Hematopoietic multipotent progenitor cell treated with erythropoietin and hydrocortisone succinate and interleukin-3 and kit ligand, for 4 days (in vitro differentiated cells): ENCODE measurements at regions not wholly inside any gene's neighbourhood (a gene's known extent, or its start where the extent isn't known, plus 50 kb on each side); places are given as distances from the start of the nearest gene placed in this dataset.
"Not testable (repeated sequence)": the region's sequence is repeated elsewhere in the genome, so short reads cannot be mapped to it uniquely, and the experiment has no call there.

Experiments
- DNase-seq: peaks from one replicate; pipeline ENCODE4 v3.0.0-alpha.2; 2015

DNA sequence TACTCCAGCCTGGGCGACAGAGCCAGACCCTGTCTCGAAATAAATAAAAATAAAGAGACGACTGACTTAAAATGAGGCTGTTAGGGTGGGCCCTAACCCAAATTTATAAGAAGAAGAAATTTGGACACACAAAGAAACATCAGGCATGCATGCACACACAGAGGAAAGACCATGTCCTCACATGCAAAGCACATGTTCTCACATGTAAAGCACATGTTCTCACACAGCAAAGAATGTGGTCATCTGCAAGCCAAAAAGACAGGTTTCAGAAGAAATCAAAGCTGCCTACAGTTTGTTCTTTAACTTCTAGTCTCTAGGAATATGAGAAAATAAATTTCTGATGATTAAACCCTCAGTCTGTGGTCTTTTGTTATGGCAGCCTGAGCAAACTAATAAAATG is 132.3 kb upstream of the CRIM1 start:
- DNase-seq = no peak

DNA sequence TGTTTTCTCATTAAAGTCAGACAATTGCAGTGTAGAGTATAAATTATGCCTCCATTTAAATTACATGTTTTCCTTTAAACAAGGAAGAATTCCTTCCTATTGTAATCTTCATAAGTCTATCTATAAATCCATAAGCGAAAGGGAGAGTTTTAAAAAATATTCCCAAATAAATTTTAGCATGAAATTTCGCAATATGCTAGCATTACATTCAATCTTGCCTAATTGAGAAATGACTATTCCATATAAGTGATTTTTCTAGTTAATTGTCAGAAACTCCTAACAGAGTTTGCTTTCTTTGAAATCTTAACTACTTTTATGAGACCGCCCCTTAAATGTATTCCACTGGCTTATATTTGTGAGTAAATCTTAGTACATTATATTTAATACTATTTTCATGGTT is 133.1 kb upstream of the CRIM1 start:
- DNase-seq = no peak

DNA sequence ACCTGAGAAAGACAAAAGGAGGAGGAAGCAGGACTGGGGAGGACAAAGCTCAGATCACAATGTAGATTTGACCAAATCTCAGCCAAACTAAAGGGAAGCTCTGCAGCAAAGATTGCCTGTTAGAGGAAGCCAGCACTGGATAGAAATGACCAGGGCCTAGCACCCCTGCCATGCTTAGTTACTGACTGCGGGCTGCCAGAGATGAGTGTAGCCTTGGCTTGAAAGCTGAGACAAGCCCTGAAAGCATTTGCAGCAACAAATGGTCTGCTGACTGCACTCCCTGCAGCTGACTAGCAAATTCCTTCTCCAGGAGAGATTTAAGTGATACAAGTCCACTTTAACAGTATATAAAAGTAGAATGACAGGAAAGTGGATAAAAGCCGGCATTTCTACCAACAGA is 140.9 kb upstream of the CRIM1 start:
- DNase-seq = no peak

DNA sequence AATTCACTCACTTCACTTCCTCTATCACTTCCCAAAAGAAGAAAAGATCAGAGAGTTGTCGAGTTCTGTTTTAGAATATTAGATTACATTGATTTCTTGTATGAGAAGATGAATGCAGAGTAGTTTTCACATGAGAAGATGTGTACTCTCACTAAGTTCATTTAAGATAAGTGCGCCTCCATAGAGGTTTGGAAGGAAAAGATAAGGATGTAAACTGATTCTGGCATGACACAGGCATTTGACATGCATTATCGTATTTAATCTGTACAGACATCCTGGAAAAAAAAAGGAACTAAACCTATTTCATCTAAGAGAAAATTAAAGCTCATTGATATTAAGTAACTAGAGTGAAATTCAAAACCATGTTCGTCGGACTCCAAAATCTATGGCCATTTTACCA is 152.2 kb upstream of the CRIM1 start:
- DNase-seq = peak; percentile 67

DNA sequence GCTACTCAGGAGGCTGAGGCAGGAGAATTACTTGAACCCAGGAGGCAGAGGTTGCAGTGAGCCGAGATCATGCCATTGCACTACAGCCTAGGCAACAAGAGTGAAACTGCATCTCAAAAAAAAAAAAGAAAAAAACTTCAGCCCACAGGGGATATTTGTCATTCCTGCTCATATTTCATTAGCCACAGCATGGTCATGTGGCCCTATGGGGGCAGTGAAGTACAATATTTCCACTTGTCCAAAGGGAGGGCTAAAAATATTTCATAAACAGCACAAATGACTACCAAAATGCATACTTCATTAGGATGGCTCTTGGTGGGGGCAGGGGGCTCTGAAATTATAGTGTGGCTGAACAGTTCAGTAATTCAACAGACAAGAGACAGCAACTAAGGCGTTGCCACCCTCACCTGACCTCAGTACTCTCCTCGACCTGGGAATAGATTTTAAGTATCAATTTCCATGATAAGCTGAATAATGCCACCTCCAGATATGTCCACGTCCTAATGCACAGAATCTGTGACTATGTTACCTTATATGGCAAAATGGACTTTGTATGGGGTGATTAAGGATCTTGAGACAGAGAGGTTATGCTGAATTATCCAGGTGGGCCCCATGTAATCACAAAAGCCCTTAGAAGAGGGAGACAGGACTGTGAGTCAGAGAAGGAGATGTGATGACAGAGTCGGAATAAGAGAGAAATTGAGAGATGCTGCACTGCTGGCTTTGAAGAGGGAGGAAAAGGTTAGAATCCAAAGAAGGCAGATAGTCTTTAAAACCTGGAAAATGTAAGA is 158.2 kb upstream of the CRIM1 start:
- no peak for DNase-seq

DNA sequence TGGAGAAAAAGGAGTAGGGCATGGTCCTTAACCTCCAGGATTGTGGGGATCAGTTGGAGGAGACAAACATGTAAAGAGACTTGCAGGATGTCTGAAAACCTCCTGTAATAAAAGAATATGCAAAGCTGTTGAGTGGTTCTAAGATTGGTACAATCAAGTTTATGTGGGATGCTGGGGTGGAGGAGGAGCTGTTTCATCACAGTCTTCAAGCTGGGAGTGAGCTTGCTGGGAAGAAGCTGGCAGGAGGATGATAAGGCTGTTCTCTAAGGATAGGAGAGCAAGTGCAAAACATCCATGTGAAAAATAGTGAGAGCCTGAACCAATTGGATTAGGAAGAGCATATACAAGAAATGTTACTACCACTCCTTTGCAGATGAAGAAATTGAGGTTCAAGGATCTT is 161.9 kb upstream of the CRIM1 start:
- no peak for DNase-seq

DNA sequence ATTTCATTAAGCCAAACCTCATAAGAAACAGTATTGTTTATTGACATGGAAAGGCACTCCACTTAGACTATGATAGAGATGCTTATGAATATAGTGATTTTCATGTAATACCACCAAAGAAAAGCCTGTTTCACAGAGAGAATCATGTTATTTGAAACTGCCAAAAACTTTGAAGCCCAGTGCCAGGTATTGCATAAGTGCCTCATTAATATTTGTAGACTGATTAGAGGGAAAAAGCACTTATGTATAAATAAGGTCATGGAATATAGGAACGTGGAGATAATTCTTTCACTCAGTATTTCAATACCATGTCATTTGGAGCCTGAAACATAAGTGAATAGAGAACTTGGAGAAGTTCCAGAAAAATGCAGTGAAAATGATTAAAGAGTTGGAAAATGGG is 162.6 kb upstream of the CRIM1 start:
- no peak for DNase-seq

DNA sequence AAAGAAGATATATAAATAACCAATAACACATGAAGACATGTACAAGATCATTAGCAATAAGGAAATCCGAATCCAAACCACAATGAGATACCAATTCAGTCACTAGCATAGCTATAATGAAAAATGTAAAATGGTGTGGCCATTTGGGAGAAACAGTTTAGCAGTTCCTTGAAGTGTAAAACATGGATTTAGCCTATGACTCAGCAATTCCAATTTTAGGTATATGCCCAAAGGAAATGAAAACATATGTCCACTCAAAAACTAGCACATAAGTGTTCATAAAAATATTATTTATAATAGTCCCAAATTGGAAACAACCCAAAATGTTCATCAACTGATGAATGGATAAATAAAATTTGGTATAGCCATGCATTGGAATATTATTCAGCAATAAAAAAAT is 165.5 kb upstream of the CRIM1 start:
- DNase-seq = no peak

DNA sequence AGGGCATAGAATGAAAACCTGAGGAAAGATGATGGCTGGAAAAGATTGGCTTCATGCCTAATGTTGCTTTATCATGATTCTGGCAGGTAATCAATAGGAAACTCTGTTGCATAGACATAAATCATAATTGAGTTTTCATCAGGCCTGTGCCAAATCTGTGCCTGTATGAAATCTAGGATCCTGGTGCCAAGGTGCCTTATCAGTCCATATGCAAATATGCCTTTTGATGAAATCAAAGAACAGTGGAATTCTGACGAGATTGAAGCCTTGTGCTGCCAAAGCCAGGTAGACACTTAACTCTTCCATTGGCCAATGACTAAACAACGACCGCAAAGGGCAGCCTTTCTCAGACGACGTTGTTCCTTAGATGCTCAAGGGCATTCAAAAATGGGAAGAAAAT is 170.0 kb upstream of the CRIM1 start:
- DNase-seq = no peak

DNA sequence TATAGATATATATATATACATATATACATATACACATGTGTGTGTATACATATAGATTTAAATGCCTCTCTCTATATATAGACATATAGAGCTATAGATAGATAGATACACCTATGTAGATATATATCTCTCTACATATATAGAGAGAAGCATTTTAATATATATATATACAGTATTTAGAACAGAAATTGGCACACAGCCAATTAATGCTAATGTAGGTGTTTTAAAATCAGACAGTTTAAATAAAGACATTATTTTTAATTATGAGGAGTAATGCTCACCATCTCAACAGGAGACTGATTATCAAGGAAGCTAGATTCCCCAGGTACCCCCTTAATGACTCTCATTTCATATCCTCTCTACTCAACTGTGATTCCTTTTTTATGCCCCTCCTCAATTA is 170.7 kb upstream of the CRIM1 start:
- DNase-seq = no peak

DNA sequence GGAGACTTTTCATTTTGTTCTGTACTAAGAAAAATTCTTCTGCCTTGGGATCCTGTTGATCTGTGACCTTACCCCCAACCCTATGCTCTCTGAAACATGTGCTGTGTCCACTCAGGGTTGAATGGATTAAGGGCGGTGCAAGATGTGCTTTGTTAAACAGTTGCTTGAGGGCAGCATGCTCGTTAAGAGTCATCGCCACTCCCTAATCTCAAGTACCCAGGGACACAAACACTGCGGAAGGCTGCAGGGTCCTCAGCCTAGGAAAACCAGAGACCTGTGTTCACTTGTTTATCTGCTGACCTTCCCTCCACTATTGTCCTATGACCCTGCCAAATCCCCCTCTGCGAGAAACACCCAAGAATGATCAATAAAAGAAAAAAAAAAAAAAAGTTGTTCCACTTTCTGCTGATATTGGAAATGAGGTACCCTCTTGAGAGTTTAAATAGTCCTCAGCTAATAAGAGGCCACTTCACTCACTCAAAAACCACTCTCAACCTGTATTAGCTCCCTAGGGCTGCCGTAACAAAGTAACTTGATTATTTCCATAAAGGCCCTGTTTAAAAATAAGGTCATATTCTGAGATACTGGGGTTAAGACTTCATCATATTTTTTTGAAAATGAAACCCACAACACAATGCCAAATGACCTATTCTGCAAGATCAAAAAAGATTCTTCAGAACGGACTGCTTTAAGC is 174.6 kb upstream of the CRIM1 start:
- not testable (repeated sequence) for DNase-seq

DNA sequence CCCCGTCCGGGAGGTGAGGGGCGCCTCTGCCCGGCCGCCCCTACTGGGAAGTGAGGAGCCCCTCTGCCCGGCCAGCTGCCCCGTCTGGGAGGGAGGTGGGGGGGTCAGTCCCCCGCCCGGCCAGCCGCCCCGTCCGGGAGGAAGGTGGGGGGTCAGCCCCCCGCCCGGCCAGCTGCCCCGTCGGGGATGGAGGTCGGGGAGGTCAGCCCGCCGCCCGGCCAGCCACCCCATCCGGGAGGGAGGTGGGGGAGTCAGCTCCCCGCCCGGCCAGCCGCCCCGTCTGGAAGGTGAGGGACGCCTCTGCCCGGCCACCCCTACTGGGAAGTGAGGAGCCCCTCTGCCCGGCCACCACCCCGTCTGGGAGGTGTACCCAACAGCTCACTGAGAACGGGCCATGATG is 175.3 kb upstream of the CRIM1 start:
- not testable (repeated sequence) for DNase-seq

DNA sequence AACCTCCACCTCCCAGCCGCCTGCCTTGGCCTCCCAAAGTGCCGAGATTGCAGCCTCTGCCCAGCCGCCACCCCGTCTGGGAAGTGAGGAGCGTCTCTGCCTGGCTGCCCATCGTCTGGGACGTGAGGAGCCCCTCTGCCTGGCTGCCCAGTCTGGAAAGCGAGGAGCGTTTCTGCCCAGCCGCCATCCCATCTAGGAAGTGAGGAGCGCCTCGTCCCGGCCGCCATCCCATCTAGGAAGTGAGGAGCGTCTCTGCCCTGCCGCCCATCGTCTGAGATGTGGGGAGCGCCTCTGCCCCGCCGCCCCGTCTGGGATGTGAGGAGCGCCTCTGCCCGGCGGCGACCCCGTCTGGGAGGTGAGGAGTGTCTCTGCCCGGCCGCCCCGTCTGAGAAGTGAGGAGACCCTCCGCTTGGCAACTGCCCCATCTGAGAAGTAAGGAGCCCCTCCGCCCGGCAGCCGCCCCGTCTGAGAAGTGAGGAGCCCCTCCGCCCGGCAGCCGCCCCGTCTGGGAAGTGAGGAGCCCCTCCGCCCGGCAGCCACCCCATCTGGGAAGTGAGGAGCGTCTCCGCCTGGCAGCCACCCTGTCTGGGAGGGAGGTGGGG is 175.8 kb upstream of the CRIM1 start:
- DNase-seq = not testable (repeated sequence)

DNA sequence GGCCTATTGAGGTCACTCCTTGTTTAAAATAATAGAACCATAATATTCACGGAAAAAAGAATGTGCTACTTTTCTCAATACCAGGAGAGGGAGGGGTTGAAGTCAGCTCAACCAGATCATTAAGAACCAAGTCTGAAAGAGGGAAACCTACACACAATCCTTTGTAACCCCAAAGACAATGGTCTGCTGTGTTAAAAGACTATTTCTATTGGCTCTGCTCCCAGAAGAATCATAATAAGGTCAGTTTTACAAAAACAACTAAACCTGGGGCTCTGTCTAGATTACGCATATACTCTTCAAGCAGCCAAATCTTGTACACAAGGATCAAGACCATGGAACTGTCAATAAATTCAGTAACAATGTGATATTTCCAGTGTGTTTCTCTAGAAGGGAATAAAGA is 177.2 kb upstream of the CRIM1 start:
- no peak for DNase-seq

DNA sequence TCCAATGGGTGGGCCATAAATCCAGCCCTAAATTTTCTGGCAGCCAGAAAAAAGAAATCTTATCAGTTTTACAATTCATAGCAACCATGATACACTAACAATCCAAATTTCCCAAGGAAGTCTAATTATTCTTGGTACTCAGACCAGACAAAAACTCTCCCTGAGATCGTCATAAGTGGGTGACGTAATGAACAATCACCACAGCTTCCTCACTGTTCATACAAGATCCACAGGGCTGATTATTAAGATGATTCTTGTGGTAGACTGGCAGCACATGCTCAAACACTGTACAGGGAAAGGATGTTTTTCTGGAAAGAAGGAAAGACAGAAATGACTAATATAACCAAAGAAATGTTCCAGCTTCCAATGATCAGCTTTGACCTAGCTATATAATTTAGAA is 178.3 kb upstream of the CRIM1 start:
- DNase-seq = peak; percentile 21

DNA sequence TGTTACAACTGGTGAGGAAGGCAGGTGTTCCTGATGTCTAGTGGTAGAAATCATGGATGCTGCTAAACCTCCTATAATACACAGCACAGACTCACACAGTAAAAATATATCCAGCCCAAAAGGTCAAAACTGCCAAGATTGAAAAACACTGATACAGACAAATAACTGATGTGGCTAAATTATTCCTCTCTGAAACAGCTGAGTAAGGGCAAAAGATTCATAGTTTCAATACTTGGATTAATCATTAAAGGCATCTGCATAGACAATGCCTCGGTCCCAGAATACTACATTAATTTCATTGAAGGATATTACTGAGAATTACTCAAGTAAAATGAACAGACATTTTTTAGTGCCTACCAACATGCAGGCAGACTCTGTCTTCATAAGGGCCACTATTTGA is 180.7 kb upstream of the CRIM1 start:
- no peak for DNase-seq

DNA sequence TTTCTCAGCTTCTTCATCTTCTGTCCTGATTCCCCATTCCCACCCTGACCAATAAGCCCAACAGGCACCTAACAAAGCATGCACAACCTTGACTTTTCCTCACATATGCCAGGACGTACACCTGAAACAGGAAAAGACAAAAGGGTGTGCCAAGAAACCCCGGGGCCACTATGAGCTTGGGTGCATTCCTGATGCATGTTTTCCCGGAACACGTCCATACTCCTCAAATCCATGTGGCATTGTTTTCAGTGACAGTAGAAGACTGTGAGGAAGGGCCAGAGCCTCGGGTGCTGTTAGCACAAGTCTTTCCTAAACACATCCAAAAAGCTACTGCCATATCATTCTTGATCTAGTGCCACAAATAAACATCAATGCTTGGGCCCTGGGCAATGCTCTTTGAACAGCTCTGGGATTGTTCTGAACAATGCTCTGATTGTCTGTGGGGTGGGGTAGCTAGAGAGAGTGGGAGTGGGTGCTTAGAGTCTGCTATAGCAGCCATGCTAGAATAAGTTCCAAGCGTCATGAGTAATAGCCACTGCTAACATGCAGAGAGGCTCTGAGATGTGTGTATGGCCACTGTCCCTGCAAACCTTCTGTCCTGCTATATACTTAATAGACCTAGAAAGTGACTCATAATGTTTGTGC is 181.7 kb upstream of the CRIM1 start:
- DNase-seq = no peak

DNA sequence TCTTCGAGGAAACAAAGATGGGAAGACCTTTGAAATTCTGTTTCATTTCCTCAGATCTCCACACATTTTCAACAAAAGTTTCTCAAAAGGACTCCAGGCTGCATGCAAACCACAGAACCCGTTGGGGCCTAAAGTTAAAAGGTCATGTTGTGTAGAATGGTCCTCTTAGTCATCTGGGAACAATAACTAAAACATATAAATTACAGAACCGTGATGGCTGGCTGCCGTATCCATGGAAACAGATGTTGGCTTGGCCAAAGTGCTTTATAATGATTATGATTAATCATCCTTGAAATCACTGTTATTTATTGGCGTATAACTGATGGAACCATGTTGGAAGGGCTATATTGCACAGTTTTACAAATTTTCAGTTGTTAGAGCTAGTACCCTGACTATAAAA is 182.8 kb upstream of the CRIM1 start:
- no peak for DNase-seq

DNA sequence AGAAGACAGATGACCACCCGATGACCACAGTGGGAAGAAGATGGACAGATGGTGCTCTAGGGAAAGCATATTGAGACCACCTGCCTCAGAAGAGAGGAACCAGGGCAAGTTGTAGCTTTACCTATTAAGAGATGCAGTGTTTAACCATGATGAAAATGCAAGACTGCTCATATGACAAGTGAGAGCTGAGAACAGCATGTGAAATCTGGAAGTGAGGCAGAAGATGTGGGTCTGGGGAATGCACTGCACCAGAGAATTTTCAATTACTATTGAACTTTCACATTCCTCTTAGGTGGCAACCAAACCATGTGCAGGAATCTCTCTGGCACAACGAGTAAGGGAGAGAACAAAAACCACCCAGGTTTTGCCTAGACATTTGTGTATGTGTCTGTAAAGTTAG is 184.8 kb upstream of the CRIM1 start:
- no peak for DNase-seq

DNA sequence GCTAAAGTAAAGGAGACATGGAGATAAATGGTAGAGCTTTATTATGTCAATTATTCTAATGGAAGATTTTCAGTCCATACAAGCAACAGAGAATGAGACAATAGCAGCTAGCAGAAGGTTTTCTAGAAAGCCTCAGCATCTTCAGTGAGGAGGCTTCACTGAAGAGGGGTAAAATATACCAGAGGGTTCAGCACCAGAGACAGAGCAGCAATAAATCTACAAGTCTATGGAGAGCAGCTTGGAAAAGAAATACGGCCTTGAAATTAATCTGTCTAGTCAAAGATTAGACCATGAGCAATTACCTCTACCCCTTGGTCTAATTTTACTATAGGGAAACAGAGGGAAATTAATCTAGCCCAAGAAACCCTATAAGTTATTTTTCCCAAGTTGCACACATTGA is 185.7 kb upstream of the CRIM1 start:
- no peak for DNase-seq

DNA sequence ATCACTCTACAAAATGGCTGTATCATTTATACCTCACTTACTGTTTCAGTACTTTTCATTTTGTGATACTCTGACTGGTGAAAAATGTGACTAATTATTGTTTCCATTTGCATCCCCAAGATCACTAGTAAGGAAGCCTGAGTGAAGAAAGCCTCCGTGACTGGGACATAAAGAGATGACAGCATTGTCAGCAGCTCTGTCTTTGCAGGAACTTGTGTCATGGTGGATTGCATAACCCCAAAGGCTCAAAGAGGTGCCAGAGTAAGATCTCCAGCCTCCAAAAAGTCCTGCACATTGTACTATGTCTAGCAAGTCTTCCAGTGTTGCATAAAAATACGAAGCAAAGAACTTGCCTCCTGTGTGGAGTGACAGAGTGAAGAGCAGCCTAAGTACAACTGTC is 187.5 kb upstream of the CRIM1 start:
- peak; percentile 27 for DNase-seq

DNA sequence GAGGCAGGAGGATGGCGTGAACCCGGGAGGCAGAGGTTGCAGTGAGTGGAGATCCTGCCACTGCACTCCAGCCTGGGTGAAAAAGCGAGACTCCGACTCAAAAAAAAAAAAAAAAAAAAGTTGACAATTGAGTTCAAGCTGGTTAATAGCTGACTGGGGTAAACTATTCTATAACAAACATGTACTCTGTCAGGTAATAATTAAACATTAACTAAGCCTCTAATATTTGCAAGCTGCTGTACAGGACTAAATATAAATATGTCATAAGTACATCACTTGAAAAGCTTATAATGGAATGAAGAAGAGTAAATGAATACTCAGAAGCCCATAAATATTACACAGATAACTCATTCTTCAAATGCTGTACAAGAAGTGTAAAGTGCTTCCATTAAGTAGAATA is 190.4 kb upstream of the CRIM1 start:
- no peak for DNase-seq

DNA sequence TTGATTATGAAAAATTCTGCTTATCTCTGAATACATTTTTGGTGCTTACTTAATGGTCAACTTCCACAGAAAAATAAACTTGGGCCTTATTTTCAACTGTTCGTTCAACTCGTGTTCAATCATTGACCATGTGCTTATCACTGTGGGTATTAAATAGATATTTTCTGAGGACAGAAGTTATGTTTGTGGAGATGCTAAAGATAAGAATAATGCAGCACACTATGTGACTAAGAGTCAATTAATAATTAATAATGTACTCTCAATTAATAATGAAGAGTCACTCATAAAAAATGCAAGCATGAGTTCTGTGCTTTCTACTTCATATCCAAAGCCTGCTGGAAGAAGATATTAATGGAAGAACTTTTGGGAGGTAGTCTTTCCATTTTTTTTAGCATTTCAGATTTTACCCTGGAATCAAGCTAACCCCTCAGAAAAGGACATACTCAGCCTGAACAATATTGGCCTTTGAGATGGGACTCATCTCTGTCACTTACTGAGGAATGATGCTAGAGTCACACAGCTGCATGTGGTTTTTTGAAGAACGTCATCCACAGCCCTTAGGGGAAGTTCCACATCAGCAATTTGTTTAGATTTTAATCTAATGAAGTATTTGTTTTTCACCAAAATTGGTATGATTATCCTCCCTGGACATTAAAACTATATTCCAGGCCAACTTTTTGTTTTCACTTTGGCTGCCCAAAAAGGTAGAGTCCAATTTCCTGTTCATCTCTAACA is 191.9 kb upstream of the CRIM1 start:
- DNase-seq = peak; percentile 29
